ENCODE measurements at regions not wholly inside any gene's neighbourhood (a gene's known extent, or its start where the extent isn't known, plus 50 kb on each side); places are given as distances from the start of the nearest gene placed in this dataset.

GRCh38 chr9:106052735-106053134 is 358.4 kb downstream of the TMEM38B start:
- no peak for TF ChIP-seq EZH2 (IDR thresholded peaks at IDR 0.05)
- TF ChIP-seq POLR2AphosphoS5 (IDR thresholded peaks at IDR 0.05; ENCODE audit: borderline replicate concordance, low read depth, low read length): no peak
- TF ChIP-seq FOXP2 (optimal IDR thresholded peaks at IDR 0.05; ENCODE audit: control extremely low read depth, extremely low read length, insufficient read depth): no peak

Measured in SK-N-MC (cell line).